Panc1 (cell line): ENCODE measurements at regions not wholly inside any gene's neighbourhood (a gene's known extent, or its start where the extent isn't known, plus 50 kb on each side); places are given as distances from the start of the nearest gene placed in this dataset.

Experiments used
- CTCF ChIP-seq: fragments of 450-650 bp; IDR thresholded peaks from 2 replicates; pipeline ENCODE4 v1.5.1; 2017; ENCODE audit warnings: mild to moderate bottlenecking
- REST ChIP-seq, 2 experiments: IDR thresholded peaks; 2 replicates each; pipeline ENCODE4 v1.6.1; 2011 to 2012; ENCODE audit warnings: low read depth in 2 of 2, control low read depth in 1 of 2, low read length in 1 of 2, mild to moderate bottlenecking in 1 of 2, moderate library complexity in 1 of 2; ENCODE audit not compliant: insufficient read depth in 1 of 2

- no peak for TF ChIP-seq CTCF
- no peak for TF ChIP-seq REST (IDR thresholded peaks at IDR 0.05; ENCODE audit: insufficient read depth in 1 of 2, low read depth in 2 of 2, low read length in 1 of 2)
These were observed 328.0 kb downstream of the UACA start for GRCh38 chr15:70435369-70435768.
